Fibroblast of lung (primary cell): ENCODE measurements at regions not wholly inside any gene's neighbourhood (a gene's known extent, or its start where the extent isn't known, plus 50 kb on each side); places are given as distances from the start of the nearest gene placed in this dataset.

Source experiments
- DNase-seq, 2 donors: peaks; one replicate each; pipeline versions ENCODE4 v3.0.0 to v3.0.0-alpha.2; 2010; ENCODE audit warnings: low read depth in 2 of 2
- H2AFZ ChIP-seq: 2 replicates; pipeline ENCODE4 v1.5.1; 2012; ENCODE audit warnings: low read length, control low read depth, inconsistent platforms
- H3K27ac ChIP-seq: 2 replicates; pipeline ENCODE4 v1.5.1; 2011; ENCODE audit warnings: low read length, control low read depth; ENCODE audit not compliant: insufficient read depth
- H3K27me3 ChIP-seq: 2 replicates; pipeline ENCODE4 v1.5.1; 2011; ENCODE audit warnings: mild to moderate bottlenecking, low read length; ENCODE audit not compliant: control insufficient read depth, insufficient read depth
- H3K36me3 ChIP-seq: 2 replicates; pipeline ENCODE4 v1.5.1; 2011; ENCODE audit warnings: low read length; ENCODE audit not compliant: control insufficient read depth, insufficient read depth
- H3K4me1 ChIP-seq: 2 replicates; pipeline ENCODE4 v1.5.1; 2011; ENCODE audit warnings: low read length; ENCODE audit not compliant: control insufficient read depth, insufficient read depth; ENCODE audit errors: extremely low read depth
- H3K4me2 ChIP-seq: 2 replicates; pipeline ENCODE4 v1.5.1; 2011; ENCODE audit warnings: low read length, control low read depth; ENCODE audit not compliant: insufficient read depth; ENCODE audit errors: extremely low read depth
- H3K4me3 ChIP-seq, 4 experiments: fragments of 200-600 bp in 1 of 4; sonication (generic) in 1 of 4; replicated peaks in 1 of 4; 2 replicates each; pipeline ENCODE4 v1.5.1; 2011 to 2016; ENCODE audit warnings: low read length in 4 of 4, low read depth in 3 of 4, mild to moderate bottlenecking in 3 of 4, control low read depth in 2 of 4, inconsistent platforms in 1 of 4, mixed read lengths in 1 of 4; ENCODE audit not compliant: insufficient read depth in 1 of 4; ENCODE audit errors: control extremely low read depth in 1 of 4
- H3K79me2 ChIP-seq: 2 replicates; pipeline ENCODE4 v1.5.1; 2012; ENCODE audit warnings: mild to moderate bottlenecking, low read length, inconsistent platforms; ENCODE audit not compliant: control insufficient read depth, insufficient read depth
- H3K9ac ChIP-seq: 2 replicates; pipeline ENCODE4 v1.5.1; 2011; ENCODE audit warnings: mild to moderate bottlenecking, low read length, control low read depth; ENCODE audit not compliant: insufficient read depth
- H3K9me3 ChIP-seq: 2 replicates; pipeline ENCODE4 v1.5.1; 2012; ENCODE audit warnings: low read depth, low read length; ENCODE audit not compliant: control insufficient read depth, insufficient read depth
- H4K20me1 ChIP-seq: 2 replicates; pipeline ENCODE4 v1.5.1; 2011; ENCODE audit warnings: low read length; ENCODE audit not compliant: control insufficient read depth, insufficient read depth; ENCODE audit errors: extremely low read depth
- CTCF ChIP-seq, 2 donors: IDR thresholded peaks in 1 of 2; conservative IDR thresholded peaks in 1 of 2; 1 replicate in 1 of 2; 2 replicates in 1 of 2; pipeline ENCODE4 v1.5.1; 2011 to 2012; ENCODE audit warnings: low read length in 2 of 2, control low read depth in 1 of 2, inconsistent platforms in 1 of 2, low read depth in 1 of 2, mild to moderate bottlenecking in 1 of 2
- EZH2 ChIP-seq: IDR thresholded peaks from 2 replicates; pipeline ENCODE4 v1.5.1; 2012; ENCODE audit warnings: low read length, control low read depth, mild to moderate bottlenecking; ENCODE audit errors: missing control alignments

- H3K79me2 ChIP-seq, result no peaks in the 10 kb centered on the region
- H4K20me1 ChIP-seq, result no peaks in the 10 kb centered on the region
- no peaks in the 10 kb centered on the region for H3K36me3 ChIP-seq
- H3K27me3 ChIP-seq, result no peaks in the 10 kb centered on the region
- H3K4me1 ChIP-seq, result no peaks in the 10 kb centered on the region
- no peak overlapping the region for H3K4me3 ChIP-seq
- no peak overlapping the region for H2AFZ ChIP-seq
- no peak overlapping the region for H3K9ac ChIP-seq
- no peak for DNase-seq
- H3K27ac ChIP-seq, result no peak overlapping the region
- no peak overlapping the region for H3K4me2 ChIP-seq
- no peaks in the 10 kb centered on the region for H3K9me3 ChIP-seq
- TF ChIP-seq EZH2, result no peak
Observed at GRCh38 chr4:175377203-175377602, 434.9 kb downstream of the GPM6A start.

- no peak overlapping the region for H3K4me3 ChIP-seq
- no peaks in the 10 kb centered on the region for H4K20me1 ChIP-seq
- no peaks in the 10 kb centered on the region for H3K27me3 ChIP-seq
- no peaks in the 10 kb centered on the region for H3K79me2 ChIP-seq
- H3K4me2 ChIP-seq, result no peak overlapping the region
- H3K4me1 ChIP-seq, result no peaks in the 10 kb centered on the region
- no peaks in the 10 kb centered on the region for H3K36me3 ChIP-seq
- no peak overlapping the region for H3K9ac ChIP-seq
- H3K9me3 ChIP-seq, result no peaks in the 10 kb centered on the region
- H2AFZ ChIP-seq, result no peak overlapping the region
- no peak overlapping the region for H3K27ac ChIP-seq
- TF ChIP-seq CTCF (conservative IDR thresholded peaks at IDR 0.05 in 1 of 2, IDR thresholded peaks at IDR 0.05 in 1 of 2; ENCODE audit: low read depth in 1 of 2, low read length in 2 of 2) (no peak), EZH2 (no peak)
- no peak for DNase-seq
Observed at GRCh38 chr4:175378372-175378771, 433.7 kb downstream of the GPM6A start.

- no peak overlapping the region for H2AFZ ChIP-seq
- no peaks in the 10 kb centered on the region for H3K36me3 ChIP-seq
- TF ChIP-seq EZH2 (no peak), CTCF (conservative IDR thresholded peaks at IDR 0.05 in 1 of 2, IDR thresholded peaks at IDR 0.05 in 1 of 2; ENCODE audit: low read depth in 1 of 2, low read length in 2 of 2) (no peak)
- no peak for DNase-seq
- H3K4me2 ChIP-seq, result no peak overlapping the region
- no peak overlapping the region for H3K9ac ChIP-seq
- no peaks in the 10 kb centered on the region for H4K20me1 ChIP-seq
- no peaks in the 10 kb centered on the region for H3K4me1 ChIP-seq
- no peak overlapping the region for H3K27ac ChIP-seq
- H3K27me3 ChIP-seq, result no peaks in the 10 kb centered on the region
- no peaks in the 10 kb centered on the region for H3K9me3 ChIP-seq
- H3K4me3 ChIP-seq, result no peak overlapping the region
- no peaks in the 10 kb centered on the region for H3K79me2 ChIP-seq
Observed at GRCh38 chr4:175380841-175381240, 431.2 kb downstream of the GPM6A start.
